ENCODE measurements at regions not wholly inside any gene's neighbourhood (a gene's known extent, or its start where the extent isn't known, plus 50 kb on each side); places are given as distances from the start of the nearest gene placed in this dataset.

GRCh38 chr4:16294455-16294854 is 68.2 kb upstream of the TAPT1 start:
- Mint-ChIP-seq H3K4me3 (no peak overlapping the region), H3K27ac (ENCODE audit: unreplicated experiment) (no peak overlapping the region), H3K9me3 (peaks cover 9% of the 10 kb centered on the region), H3K36me3 (ENCODE audit: low read depth) (peaks cover 10% of the 10 kb centered on the region), H3K27me3 (ENCODE audit: low read depth) (no peaks in the 10 kb centered on the region), H3K4me1 (peaks cover 30% of the 10 kb centered on the region)
- DNase-seq (ENCODE audit: low read depth, low spot score), result no peak
- TF ChIP-seq, protein P1, sequence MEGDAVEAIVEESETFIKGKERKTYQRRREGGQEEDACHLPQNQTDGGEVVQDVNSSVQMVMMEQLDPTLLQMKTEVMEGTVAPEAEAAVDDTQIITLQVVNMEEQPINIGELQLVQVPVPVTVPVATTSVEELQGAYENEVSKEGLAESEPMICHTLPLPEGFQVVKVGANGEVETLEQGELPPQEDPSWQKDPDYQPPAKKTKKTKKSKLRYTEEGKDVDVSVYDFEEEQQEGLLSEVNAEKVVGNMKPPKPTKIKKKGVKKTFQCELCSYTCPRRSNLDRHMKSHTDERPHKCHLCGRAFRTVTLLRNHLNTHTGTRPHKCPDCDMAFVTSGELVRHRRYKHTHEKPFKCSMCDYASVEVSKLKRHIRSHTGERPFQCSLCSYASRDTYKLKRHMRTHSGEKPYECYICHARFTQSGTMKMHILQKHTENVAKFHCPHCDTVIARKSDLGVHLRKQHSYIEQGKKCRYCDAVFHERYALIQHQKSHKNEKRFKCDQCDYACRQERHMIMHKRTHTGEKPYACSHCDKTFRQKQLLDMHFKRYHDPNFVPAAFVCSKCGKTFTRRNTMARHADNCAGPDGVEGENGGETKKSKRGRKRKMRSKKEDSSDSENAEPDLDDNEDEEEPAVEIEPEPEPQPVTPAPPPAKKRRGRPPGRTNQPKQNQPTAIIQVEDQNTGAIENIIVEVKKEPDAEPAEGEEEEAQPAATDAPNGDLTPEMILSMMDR (conservative IDR thresholded peaks at IDR 0.05), result no peak

DNA sequence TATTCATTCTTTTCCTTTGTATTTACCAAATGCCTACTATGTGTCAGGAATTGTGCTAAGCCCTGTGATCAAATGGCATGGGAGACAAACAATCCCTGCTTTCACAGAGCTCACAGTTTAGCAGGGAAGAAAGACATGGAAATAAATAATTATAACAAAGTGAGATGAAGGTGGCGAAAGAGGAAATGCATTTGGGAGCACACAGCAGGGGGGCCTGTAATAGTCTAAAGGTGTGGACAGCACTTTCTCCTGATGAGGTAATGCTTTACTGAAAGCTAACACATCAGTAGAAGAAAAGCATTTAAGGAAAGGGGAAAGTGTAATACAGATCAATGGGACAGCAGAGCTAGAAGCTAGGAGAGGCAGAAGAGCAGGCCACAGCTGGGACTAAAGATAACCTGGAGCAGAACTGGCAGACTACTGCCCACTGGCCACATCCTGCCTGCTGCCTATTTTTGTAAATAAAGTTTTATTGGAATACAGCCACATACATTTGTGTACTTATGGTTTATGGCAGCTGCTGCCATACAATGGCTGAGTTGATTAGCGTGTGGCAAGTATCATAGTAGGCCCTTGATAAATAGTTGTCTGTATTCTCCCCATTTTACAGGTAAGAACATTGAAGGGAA is 67.1 kb upstream of the TAPT1 start:
- peaks cover 10% of the 10 kb centered on the region for H3K36me3 Mint-ChIP-seq (ENCODE audit: low read depth)
- H3K4me3 Mint-ChIP-seq, result no peak overlapping the region
- no peak overlapping the region for H3K27ac Mint-ChIP-seq (ENCODE audit: unreplicated experiment)
- no peaks in the 10 kb centered on the region for H3K27me3 Mint-ChIP-seq (ENCODE audit: low read depth)
- peaks cover 9% of the 10 kb centered on the region for H3K9me3 Mint-ChIP-seq
- DNase-seq (ENCODE audit: low read depth, low spot score), result no peak
- TF ChIP-seq, protein P1 (conservative IDR thresholded peaks at IDR 0.05), result no peak
- H3K4me1 Mint-ChIP-seq, result peaks cover 30% of the 10 kb centered on the region

- no peaks in the 10 kb centered on the region for H3K27me3 Mint-ChIP-seq (ENCODE audit: low read depth)
- peak overlapping the region; percentile 36 for H3K27ac Mint-ChIP-seq (ENCODE audit: unreplicated experiment)
- TF ChIP-seq, protein P1 (conservative IDR thresholded peaks at IDR 0.05), result no peak
- H3K4me3 Mint-ChIP-seq, result no peak overlapping the region
- H3K4me1 Mint-ChIP-seq, result peaks cover 30% of the 10 kb centered on the region
- peaks cover 9% of the 10 kb centered on the region for H3K36me3 Mint-ChIP-seq (ENCODE audit: low read depth)
- peaks cover 8% of the 10 kb centered on the region for H3K9me3 Mint-ChIP-seq
- no peak for DNase-seq (ENCODE audit: low read depth, low spot score)
These were observed 66.3 kb upstream of the TAPT1 start for GRCh38 chr4:16292585-16292984.

- TF ChIP-seq, protein P1 (conservative IDR thresholded peaks at IDR 0.05), result no peak
- H3K4me1 Mint-ChIP-seq, result peaks cover 30% of the 10 kb centered on the region
- no peak for DNase-seq (ENCODE audit: low read depth, low spot score)
- H3K27ac Mint-ChIP-seq (ENCODE audit: unreplicated experiment), result no peak overlapping the region
- no peak overlapping the region for H3K4me3 Mint-ChIP-seq
- H3K9me3 Mint-ChIP-seq, result peaks cover 2% of the 10 kb centered on the region
- H3K36me3 Mint-ChIP-seq (ENCODE audit: low read depth), result no peaks in the 10 kb centered on the region
- no peaks in the 10 kb centered on the region for H3K27me3 Mint-ChIP-seq (ENCODE audit: low read depth)
These were observed 64.6 kb upstream of the TAPT1 start for GRCh38 chr4:16290681-16291420.

DNA sequence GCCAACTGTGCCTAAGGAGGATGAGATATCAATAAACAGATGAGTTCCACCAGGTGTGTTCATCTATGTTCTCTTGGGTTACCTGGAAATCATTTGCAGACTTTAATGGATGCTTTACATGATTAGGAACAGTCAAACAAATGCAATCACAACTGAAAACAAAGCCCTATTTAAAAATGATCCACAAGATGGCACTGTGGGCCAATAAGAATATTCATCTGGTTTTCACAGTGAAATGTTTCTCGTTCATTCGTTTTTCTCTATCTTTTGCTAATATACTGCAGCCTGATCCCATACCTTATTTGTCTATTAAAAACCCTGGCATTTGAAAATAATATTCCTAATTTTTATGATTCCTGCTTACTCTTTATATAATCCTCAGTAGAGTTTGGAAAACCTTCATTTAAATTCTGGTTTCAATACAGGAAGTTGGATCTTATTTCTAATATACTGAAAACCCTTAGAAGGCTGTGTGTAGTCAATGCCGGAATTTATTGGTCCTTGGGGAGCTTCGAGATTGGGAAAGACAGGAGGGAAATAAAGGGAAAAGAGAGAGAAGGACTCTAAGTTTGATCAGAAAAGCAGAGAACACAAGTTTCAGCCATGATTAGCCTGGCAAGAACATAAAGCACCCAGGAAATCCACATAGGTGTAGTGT is 63.8 kb upstream of the TAPT1 start:
- Mint-ChIP-seq H3K27me3 (ENCODE audit: low read depth) (no peaks in the 10 kb centered on the region), H3K27ac (ENCODE audit: unreplicated experiment) (peak overlapping the region; percentile 15), H3K36me3 (ENCODE audit: low read depth) (peaks cover 3% of the 10 kb centered on the region), H3K4me3 (no peak overlapping the region), H3K4me1 (peaks cover 30% of the 10 kb centered on the region), H3K9me3 (peaks cover 1% of the 10 kb centered on the region)
- TF ChIP-seq, protein P1 (conservative IDR thresholded peaks at IDR 0.05), result peak; percentile 85
- DNase-seq (ENCODE audit: low read depth, low spot score), result peak; percentile 20
